A673 (cell line): ENCODE measurements at regions not wholly inside any gene's neighbourhood (a gene's known extent, or its start where the extent isn't known, plus 50 kb on each side); places are given as distances from the start of the nearest gene placed in this dataset.

Experiments
- EZH2 ChIP-seq: fragments of 200-600 bp; sonication (generic); IDR thresholded peaks from 2 replicates; pipeline ENCODE4 v1.6.1; 2017; ENCODE audit warnings: borderline replicate concordance, low read depth, mild to moderate bottlenecking, mixed read lengths, antibody characterized with exemption, low read length; ENCODE audit not compliant: poor library complexity, severe bottlenecking
- TF ChIP-seq, protein P1 (sequence below): fragments of 300-800, 200-600 bp; sonication (generic); conservative IDR thresholded peaks from 2 replicates; pipeline ENCODE4 v1.5.1; 2017; ENCODE audit warnings: low read depth, mild to moderate bottlenecking, antibody characterized with exemption, low read length, moderate library complexity, mixed read lengths

DNA sequence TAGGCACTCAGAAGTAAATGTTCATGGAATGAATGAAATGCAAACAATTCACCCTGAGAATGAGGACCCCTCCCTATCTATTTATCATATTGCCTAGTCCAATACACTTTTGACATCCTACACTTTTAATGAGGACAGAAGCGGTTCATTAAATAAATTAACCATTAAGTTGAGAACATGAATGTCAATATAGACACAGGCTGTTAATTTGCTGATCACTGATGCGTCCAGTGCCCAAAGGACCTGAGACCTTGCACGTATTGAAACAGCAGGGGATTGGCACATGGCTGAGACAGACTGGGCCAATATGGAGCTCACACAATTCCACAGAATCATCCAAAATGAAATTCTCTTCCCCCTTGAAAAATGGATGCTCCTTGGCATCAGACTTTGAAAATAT is 430.0 kb downstream of the SLC4A3 start:
- TF ChIP-seq, protein P1, sequence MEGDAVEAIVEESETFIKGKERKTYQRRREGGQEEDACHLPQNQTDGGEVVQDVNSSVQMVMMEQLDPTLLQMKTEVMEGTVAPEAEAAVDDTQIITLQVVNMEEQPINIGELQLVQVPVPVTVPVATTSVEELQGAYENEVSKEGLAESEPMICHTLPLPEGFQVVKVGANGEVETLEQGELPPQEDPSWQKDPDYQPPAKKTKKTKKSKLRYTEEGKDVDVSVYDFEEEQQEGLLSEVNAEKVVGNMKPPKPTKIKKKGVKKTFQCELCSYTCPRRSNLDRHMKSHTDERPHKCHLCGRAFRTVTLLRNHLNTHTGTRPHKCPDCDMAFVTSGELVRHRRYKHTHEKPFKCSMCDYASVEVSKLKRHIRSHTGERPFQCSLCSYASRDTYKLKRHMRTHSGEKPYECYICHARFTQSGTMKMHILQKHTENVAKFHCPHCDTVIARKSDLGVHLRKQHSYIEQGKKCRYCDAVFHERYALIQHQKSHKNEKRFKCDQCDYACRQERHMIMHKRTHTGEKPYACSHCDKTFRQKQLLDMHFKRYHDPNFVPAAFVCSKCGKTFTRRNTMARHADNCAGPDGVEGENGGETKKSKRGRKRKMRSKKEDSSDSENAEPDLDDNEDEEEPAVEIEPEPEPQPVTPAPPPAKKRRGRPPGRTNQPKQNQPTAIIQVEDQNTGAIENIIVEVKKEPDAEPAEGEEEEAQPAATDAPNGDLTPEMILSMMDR, result no peak
- TF ChIP-seq EZH2, result no peak
